Stimulated activated CD4-positive, alpha-beta T cell treated with anti-CD3 and anti-CD28 coated beads, Interleukin-2, amount 100 ng/mL, for 24 hours (primary cell): ENCODE measurements at regions not wholly inside any gene's neighbourhood (a gene's known extent, or its start where the extent isn't known, plus 50 kb on each side); places are given as distances from the start of the nearest gene placed in this dataset.

Experiments
- DNase-seq, 2 donors: peaks; one replicate each; pipeline ENCODE4 v3.0.0-alpha.2; 2020

DNA sequence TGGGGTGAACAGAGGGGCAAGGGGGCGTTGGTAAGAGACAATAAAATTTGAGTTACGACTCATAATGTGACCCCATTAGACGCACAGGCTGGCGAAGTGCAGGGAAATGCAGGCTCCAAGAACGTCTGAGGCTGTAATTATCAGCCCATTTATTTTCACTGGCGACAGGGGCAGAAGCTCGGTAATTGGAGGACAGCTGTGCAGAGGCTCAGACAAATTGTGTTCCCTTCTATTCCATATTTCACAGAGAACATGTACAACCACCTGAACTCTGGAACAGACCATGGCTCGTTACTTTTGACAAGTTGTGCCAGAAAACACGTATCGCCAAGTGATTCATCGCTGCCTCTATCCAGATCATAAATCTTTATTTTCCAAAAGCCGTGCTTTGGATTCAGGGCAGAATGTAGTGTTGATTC, 137.3 kb upstream of the FRMD4A start:
- DNase-seq = no peak

DNA sequence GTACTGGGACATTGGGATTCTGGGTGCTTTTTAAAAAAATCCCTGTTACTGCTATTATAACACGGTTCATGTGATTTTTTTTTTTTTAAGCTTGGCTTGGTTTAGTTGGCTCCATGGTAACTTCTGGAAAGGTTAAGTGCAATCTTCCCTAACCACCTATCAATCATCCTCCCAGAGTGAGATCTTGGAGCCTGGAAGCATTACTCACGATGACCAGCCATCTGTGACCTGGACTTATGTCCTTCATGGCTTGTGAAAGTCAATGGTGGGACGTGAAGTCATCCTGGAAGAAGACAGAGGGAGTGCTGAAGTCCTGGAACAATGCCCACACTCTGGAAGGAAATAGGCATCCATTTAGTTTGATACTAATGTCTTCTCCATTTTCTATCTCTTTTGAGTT, 135.5 kb upstream of the FRMD4A start:
- no peak for DNase-seq

DNA sequence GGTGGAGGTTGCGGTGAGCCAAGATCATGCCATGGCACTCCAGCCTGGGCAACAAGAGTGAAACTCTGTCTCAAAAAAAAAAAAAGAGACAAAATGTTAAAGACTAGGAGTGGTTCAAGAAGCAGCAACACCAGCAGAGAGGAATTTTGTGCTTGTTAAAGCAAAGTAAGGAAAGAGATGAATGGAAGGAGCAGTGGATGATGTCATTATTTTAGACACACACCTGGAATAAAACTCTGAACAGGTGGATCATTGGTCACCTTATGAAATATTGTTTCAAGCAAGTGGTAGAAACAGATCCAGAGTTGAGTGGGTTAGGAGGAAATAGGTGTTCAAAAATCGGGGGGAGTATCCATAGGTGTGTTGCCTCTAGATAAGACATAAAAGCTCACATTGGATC, 129.7 kb upstream of the FRMD4A start:
- DNase-seq = no peak

GRCh38 chr10:14459665-14460064, 128.9 kb upstream of the FRMD4A start:
- DNase-seq = no peak

GRCh38 chr10:14456870-14457266, 126.1 kb upstream of the FRMD4A start:
- DNase-seq = no peak

DNA sequence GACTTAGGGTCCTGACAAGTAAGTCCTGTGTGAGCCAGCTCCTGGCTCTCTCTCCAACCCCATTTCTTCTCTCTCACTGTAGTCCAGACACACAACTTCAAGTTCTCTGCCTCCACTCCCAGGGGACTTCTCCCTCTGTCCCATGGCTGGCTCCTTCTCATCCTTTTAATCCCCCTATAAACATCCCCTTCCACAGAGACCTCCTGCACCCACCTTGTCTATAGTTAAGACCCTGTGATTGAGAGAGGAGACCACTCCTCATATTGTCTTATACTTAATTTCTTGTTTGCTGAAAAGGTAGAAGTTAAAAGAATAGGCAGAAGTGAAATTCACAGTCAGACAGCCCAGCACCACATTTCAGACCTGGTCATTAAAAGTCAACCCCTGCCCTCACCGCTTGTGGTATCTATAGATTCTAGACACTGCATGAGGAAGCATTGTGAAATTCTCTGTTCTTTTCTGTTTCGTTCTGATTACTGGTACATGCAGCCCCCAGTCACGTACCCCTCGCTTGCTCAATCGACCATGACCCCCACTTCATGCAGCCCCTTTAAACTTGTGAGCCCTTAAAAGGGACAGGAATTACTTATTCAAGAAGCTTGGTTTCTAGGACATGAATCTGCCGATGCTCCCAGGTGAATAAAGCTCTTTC, 125.6 kb upstream of the FRMD4A start:
- DNase-seq = no peak

GRCh38 chr10:14454629-14455028, 123.9 kb upstream of the FRMD4A start:
- no peak for DNase-seq

GRCh38 chr10:14454206-14454605, 123.5 kb upstream of the FRMD4A start:
- DNase-seq = no peak

DNA sequence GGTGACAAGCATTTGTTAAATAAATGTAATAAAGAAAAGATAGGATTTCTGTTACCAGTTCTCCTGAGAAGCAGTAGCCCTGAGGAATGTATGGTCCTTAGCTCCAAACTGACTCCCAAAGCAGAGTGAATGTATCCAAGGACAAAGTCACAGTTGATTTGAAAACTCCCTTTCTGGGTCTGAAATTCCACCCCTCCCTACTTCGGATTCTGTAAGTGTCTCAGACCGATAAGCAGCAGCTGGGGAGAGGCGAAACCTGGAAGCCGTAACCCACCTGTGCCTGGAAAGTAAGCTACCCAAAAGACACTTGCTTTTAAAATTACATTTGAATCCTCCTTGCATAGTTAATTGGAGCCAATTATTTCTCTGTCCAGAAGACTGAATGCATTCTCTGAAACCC, 122.9 kb upstream of the FRMD4A start:
- DNase-seq = no peak

- DNase-seq = no peak
Measured at GRCh38 chr10:14451341-14451740, 120.6 kb upstream of the FRMD4A start.

- DNase-seq = no peak
Measured at GRCh38 chr10:14450041-14450491, 119.3 kb upstream of the FRMD4A start.

GRCh38 chr10:14449293-14449815, 118.6 kb upstream of the FRMD4A start:
- no peak for DNase-seq

GRCh38 chr10:14448197-14448990, 117.7 kb upstream of the FRMD4A start:
- DNase-seq = no peak

GRCh38 chr10:14447094-14447839, 116.5 kb upstream of the FRMD4A start:
- no peak for DNase-seq

- DNase-seq = no peak
Measured at GRCh38 chr10:14439451-14440259, 108.9 kb upstream of the FRMD4A start.

GRCh38 chr10:14438576-14438975, 107.9 kb upstream of the FRMD4A start:
- no peak for DNase-seq

DNA sequence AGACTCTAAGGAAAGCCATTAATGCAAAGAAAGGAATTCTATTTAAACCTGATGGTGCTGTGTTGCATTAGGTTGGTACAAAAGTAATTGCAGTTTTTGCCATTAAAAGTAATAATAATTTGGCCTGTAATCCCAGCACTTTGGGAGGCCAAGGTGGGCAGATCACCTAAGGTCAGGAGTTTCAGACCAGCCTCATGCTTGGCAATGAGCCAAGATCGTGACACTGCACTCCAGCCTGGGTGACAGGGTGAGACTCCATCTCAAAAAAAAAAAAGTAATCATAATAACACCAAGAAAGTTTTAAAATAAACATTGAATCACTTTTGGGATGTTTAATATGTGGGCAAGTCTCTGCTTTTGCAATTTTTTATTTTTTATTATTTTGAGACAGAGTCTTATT, 107.3 kb upstream of the FRMD4A start:
- no peak for DNase-seq

DNA sequence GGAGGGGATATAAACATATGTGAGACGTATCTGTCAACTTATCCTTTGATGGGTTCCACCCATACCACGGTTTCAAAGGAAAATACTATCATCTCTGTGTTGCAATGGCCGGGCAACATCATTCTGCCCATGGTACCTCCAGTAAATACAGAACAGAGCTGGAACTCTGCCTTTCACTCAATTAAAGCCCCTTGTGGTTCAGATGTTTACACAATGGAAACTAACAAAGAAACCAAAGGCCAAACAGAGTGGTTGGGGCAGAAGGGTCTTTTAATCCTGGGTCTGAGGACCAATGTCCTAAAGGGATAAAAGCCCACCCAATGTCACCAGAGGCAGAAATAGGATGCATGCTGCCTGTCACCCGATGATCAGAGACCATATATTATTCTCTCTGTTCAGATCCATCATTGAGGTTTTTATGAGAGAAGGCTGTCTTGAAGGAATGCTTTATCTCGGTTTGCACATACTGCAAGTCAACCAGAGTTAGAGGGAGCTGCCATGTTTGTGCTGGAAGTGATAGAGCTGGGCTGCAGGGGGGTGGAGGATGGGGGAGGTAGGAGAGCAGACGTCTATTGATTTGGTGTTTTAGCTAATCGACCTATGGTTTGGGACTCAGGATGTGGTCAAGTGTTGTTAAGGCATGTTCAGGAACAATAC, 105.4 kb upstream of the FRMD4A start:
- DNase-seq = no peak

GRCh38 chr10:14433147-14433546, 102.4 kb upstream of the FRMD4A start:
- no peak for DNase-seq

DNA sequence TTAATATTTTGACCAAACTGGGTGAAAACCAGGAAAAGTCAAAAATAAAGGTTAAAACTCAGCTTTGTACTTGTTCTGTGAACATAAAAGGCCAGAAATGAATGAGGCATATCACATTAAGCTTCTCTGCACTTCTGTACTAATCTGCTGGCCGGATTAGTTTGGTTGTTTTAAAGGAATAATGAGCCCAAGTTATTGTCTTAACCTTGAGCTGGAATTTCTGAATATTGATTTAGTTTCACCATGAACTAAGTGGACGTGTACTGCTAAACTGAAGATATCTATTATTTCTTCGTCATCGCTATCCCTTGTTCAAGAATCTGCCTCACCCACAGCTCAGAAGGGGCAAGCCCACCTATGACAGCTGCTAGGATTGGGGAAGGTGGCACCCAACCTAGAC, 101.1 kb upstream of the FRMD4A start:
- no peak for DNase-seq

- DNase-seq = no peak
Measured at GRCh38 chr10:14429043-14429700, 98.4 kb upstream of the FRMD4A start.

DNA sequence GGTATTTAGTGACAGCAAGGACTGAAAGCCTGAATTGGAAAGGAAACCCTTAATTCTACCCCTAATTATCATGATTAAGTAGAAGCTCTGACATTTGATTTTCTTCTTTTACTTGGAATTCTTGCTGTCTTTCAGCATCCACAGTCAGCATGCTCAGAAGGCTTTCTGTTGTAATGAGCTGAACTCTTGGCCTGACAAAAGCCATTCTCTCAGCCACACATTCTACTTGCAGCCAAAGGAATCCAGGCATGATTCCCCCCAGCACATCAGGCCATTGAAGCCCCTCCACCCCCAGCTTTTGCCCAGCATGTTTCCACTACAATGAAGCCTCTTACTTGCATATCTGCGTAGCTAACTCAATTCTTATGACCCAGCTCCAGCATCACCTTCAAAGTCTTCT, 94.3 kb upstream of the FRMD4A start:
- DNase-seq = no peak
